ENCODE measurements at regions not wholly inside any gene's neighbourhood (a gene's known extent, or its start where the extent isn't known, plus 50 kb on each side); places are given as distances from the start of the nearest gene placed in this dataset.

DNA sequence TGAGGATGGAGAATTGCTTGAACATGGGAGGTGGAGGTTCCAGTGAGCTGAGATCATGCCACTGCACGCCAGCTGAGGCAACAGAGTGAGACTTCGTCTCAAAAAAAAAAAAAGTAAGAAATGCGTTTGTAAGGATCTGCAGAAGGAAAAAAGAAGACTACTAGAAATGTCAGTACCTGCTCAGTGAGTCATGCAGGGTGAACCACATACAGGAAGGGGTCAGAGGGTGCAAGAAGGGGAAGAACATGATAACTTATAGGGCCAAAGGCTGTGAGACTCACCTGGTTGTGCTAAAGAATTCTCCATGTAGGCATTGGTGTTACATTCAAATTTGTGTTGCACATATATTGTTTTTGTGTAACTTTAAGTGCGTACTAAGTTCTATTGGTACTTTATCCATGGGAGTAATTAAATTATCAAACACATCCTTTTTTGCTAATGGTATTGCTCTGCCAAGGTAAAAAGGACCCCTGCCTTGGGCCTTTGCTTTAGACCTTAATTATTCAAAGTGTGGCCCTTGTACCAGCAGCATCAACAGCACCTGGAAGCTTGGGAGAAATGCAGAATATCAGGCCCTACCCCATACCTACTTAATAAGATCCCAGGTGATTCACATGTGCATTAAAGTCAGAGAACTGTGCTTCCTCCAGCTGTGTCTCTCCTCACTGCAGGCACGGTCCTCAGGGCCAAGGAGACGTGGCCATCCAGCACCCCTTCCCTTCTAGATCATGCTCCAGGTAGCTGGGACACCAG, 96.4 kb upstream of the PPP2R5A start:
- Histone ChIP-seq H3K4me3 (ENCODE audit: low read length in 3 of 3) (no peak overlapping the region), H3K9me3 (ENCODE audit: control insufficient read depth in 3 of 3, low read length in 3 of 3) (no peaks in the 10 kb centered on the region), H3K27me3 (ENCODE audit: control insufficient read depth in 3 of 3, insufficient read depth in 3 of 3, low read length in 3 of 3) (no peaks in the 10 kb centered on the region), H3K4me1 (ENCODE audit: control insufficient read depth in 3 of 3, insufficient read depth in 3 of 3, low read length in 3 of 3) (peaks cover 10 to 18% (median 17%) of the 10 kb centered on the region in 3 donors), H3K9ac (ENCODE audit: low read depth in 1 of 3, low read length in 3 of 3) (no peak overlapping the region), H3K36me3 (ENCODE audit: control insufficient read depth in 3 of 3, insufficient read depth in 3 of 3, low read length in 3 of 3) (no peaks in the 10 kb centered on the region), H3K27ac (ENCODE audit: low read depth, low read length) (no peak overlapping the region)

DNA sequence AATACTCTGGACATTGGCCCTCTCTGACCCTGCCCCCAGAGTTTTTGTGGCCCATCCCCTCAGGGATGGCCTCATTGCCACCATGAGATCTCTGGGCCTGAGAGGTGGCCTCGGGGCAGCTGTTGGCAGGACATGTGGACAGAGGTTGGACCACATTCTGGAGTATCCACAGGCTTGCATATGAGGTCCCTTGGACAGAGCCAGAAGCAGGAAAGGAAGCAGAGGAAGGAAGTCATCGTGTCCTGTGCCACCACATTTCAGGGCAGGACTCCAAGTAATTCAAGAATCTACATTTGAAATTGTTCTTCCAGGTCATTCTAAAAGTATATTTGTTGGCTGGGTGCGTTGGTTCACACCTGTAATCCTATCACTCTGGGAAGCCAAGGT, 95.9 kb upstream of the PPP2R5A start:
- Histone ChIP-seq H3K36me3 (ENCODE audit: control insufficient read depth in 3 of 3, insufficient read depth in 3 of 3, low read length in 3 of 3) (no peaks in the 10 kb centered on the region), H3K4me1 (ENCODE audit: control insufficient read depth in 3 of 3, insufficient read depth in 3 of 3, low read length in 3 of 3) (peaks cover 10 to 18% (median 17%) of the 10 kb centered on the region in 3 donors), H3K27ac (ENCODE audit: low read depth, low read length) (no peak overlapping the region), H3K9me3 (ENCODE audit: control insufficient read depth in 3 of 3, low read length in 3 of 3) (no peaks in the 10 kb centered on the region), H3K9ac (ENCODE audit: low read depth in 1 of 3, low read length in 3 of 3) (no peak overlapping the region), H3K4me3 (ENCODE audit: low read length in 3 of 3) (no peak overlapping the region), H3K27me3 (ENCODE audit: control insufficient read depth in 3 of 3, insufficient read depth in 3 of 3, low read length in 3 of 3) (no peaks in the 10 kb centered on the region)

DNA sequence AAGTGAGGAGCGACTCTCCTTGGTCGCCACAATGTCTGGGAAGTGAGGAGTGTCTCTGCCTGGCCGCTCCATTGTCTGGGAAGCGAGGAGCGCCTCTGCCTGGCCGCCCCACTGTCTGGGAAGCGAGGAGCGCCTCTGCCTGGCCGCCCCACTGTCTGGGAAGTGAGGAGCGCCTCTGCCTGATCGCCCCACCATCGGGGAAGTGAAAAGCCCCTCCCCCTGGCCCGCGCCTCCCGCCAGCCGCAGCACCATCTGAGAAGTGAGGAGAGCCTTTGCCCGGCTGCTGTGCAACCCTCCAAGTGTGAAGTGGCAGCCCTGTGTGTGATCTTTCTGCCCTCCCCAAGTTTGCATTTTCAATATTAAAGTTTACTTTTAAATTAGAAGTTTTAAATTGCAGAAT, 95.0 kb upstream of the PPP2R5A start:
- Histone ChIP-seq H3K36me3 (ENCODE audit: control insufficient read depth in 3 of 3, insufficient read depth in 3 of 3, low read length in 3 of 3) (no peaks in the 10 kb centered on the region), H3K4me1 (ENCODE audit: control insufficient read depth in 3 of 3, insufficient read depth in 3 of 3, low read length in 3 of 3) (peaks cover 10 to 18% (median 17%) of the 10 kb centered on the region in 3 donors), H3K27me3 (ENCODE audit: control insufficient read depth in 3 of 3, insufficient read depth in 3 of 3, low read length in 3 of 3) (no peaks in the 10 kb centered on the region), H3K4me3 (ENCODE audit: low read length in 3 of 3) (no peak overlapping the region), H3K27ac (ENCODE audit: low read depth, low read length) (no peak overlapping the region), H3K9me3 (ENCODE audit: control insufficient read depth in 3 of 3, low read length in 3 of 3) (no peaks in the 10 kb centered on the region), H3K9ac (ENCODE audit: low read depth in 1 of 3, low read length in 3 of 3) (no peak overlapping the region)

DNA sequence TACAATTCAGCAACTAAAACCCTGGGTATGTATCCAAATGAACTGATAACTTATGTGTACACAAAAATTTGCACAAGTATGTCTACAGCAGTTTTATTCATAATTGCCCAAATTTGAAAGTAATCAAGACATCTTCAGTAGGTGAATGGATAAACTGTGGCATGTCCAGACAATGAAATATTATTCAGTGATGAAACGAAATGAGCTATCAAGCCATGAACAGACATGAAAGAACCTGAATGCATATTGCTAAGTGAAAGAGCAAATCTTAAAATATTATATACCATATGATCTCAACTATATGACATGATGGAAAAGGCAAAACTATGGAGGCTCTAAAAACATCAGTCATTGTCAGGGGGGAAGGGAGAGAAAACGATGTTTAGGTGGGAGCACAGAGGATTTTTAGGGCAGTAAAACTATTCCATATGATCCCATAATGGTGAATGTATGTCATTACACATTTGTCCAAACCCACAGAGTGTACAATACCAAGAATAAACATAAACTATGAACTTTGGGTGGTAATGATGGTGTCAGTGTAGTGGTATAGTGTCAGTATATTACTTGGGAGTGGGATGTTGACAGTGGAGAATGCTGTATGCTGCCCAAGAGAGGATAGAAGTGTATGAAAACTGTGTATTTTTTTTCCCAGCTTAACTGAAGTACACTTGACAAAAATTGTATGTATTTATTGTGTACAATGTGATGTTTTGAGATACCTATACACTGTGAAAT, 92.8 kb upstream of the PPP2R5A start:
- H3K9me3 ChIP-seq (ENCODE audit: control insufficient read depth in 3 of 3, low read length in 3 of 3) = no peaks in the 10 kb centered on the region
- no peak overlapping the region for H3K9ac ChIP-seq (ENCODE audit: low read depth in 1 of 3, low read length in 3 of 3)
- no peaks in the 10 kb centered on the region for H3K36me3 ChIP-seq (ENCODE audit: control insufficient read depth in 3 of 3, insufficient read depth in 3 of 3, low read length in 3 of 3)
- H3K4me3 ChIP-seq (ENCODE audit: low read length in 3 of 3) = no peak overlapping the region
- H3K27ac ChIP-seq (ENCODE audit: low read depth, low read length) = no peak overlapping the region
- no peaks in the 10 kb centered on the region for H3K27me3 ChIP-seq (ENCODE audit: control insufficient read depth in 3 of 3, insufficient read depth in 3 of 3, low read length in 3 of 3)
- peaks cover 10 to 18% (median 17%) of the 10 kb centered on the region in 3 donors for H3K4me1 ChIP-seq (ENCODE audit: control insufficient read depth in 3 of 3, insufficient read depth in 3 of 3, low read length in 3 of 3)

DNA sequence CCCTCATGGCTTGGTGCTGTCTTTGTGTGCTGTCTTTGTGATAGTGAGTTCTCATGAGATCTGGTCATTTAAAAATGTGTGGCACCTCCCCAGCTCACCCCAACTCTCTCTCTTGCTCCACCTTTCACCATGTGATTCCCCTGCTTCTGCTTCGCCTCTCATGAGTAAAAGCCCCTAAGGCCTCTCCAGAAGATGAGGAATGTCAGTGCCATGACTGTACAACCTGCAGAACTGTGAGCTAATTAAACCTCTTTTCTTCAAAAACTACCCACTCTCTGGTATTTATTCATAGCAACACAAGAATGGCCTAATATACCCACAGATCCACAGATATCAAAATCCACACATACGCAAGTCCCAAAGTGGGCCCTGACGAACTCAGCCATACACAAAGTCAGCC, 88.9 kb upstream of the PPP2R5A start:
- Histone ChIP-seq H3K9ac (ENCODE audit: low read depth in 1 of 3, low read length in 3 of 3) (no peak overlapping the region), H3K4me1 (ENCODE audit: control insufficient read depth in 3 of 3, insufficient read depth in 3 of 3, low read length in 3 of 3) (no peaks in the 10 kb centered on the region), H3K4me3 (ENCODE audit: low read length in 3 of 3) (no peak overlapping the region), H3K9me3 (ENCODE audit: control insufficient read depth in 3 of 3, low read length in 3 of 3) (no peaks in the 10 kb centered on the region), H3K27me3 (ENCODE audit: control insufficient read depth in 3 of 3, insufficient read depth in 3 of 3, low read length in 3 of 3) (no peaks in the 10 kb centered on the region), H3K27ac (ENCODE audit: low read depth, low read length) (no peak overlapping the region), H3K36me3 (ENCODE audit: control insufficient read depth in 3 of 3, insufficient read depth in 3 of 3, low read length in 3 of 3) (no peaks in the 10 kb centered on the region)

DNA sequence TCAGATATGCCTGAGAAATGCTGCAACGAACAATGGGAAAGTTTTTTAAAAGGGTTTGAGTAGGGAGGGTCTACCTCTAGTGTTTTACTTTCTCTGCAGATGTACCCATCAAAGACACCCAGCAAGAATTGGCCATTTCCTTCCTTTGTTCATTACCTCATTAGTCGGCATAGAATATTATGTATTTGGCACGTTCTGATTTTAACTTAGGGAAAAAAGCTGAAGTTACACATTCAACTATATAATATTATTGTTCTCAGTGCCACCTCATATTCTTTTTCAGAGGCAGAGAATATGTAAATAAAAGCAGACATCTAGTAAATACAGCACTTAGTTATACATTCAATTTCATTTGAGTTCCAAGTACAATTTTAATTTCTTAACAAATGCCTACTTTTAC, 83.7 kb upstream of the PPP2R5A start:
- no peaks in the 10 kb centered on the region for H3K27me3 ChIP-seq (ENCODE audit: control insufficient read depth in 3 of 3, insufficient read depth in 3 of 3, low read length in 3 of 3)
- H3K9ac ChIP-seq (ENCODE audit: low read depth in 1 of 3, low read length in 3 of 3) = no peak overlapping the region
- H3K27ac ChIP-seq (ENCODE audit: low read depth, low read length) = no peak overlapping the region
- H3K4me1 ChIP-seq (ENCODE audit: control insufficient read depth in 3 of 3, insufficient read depth in 3 of 3, low read length in 3 of 3) = peaks cover 0 to 2% (median 2%) of the 10 kb centered on the region in 3 donors
- no peak overlapping the region for H3K4me3 ChIP-seq (ENCODE audit: low read length in 3 of 3)
- no peaks in the 10 kb centered on the region for H3K36me3 ChIP-seq (ENCODE audit: control insufficient read depth in 3 of 3, insufficient read depth in 3 of 3, low read length in 3 of 3)
- no peaks in the 10 kb centered on the region for H3K9me3 ChIP-seq (ENCODE audit: control insufficient read depth in 3 of 3, low read length in 3 of 3)

DNA sequence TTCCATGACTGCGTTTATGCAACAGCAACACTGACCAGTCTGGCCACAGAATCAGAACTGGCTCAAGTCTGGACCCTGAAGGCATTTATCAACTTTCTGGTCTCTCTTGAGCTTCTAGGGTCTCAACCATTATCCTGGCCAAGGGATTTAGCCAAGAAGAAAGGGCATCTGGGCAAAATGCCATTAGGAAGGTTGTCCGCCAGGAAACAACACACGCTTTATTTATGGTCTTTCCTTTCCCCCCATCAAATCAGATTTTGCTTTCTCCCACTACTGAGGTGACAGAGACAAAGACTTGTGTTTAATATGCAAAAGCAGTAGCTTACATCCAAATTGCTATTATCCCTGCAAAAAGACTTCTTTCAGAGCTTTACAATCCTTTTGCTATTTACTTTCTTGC, 81.6 kb upstream of the PPP2R5A start:
- Histone ChIP-seq H3K9me3 (ENCODE audit: control insufficient read depth in 3 of 3, low read length in 3 of 3) (no peaks in the 10 kb centered on the region), H3K4me3 (ENCODE audit: low read length in 3 of 3) (no peak overlapping the region), H3K27me3 (ENCODE audit: control insufficient read depth in 3 of 3, insufficient read depth in 3 of 3, low read length in 3 of 3) (no peaks in the 10 kb centered on the region), H3K9ac (ENCODE audit: low read depth in 1 of 3, low read length in 3 of 3) (no peak overlapping the region), H3K27ac (ENCODE audit: low read depth, low read length) (no peak overlapping the region), H3K36me3 (ENCODE audit: control insufficient read depth in 3 of 3, insufficient read depth in 3 of 3, low read length in 3 of 3) (no peaks in the 10 kb centered on the region), H3K4me1 (ENCODE audit: control insufficient read depth in 3 of 3, insufficient read depth in 3 of 3, low read length in 3 of 3) (peaks cover 0 to 12% (median 10%) of the 10 kb centered on the region in 3 donors)

DNA sequence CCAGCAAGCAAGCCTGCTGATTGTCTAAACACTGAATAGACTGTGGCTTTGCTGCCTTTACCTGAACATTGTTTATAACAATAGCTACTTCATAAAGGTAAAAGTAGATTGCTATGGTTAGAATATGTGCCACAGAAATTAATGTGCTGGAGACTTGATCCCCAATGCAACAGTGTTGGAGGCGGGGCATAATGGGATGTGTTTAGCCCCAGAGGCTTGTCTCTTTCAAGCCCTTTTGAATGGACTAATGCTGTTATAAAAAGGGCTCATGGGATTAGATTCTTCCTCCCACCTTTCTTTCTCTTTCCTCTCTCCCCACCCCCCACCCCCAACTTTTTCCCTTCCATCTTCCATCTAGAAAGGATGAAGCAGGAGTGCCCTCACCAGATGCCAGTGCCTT, 80.2 kb upstream of the PPP2R5A start:
- H3K27ac ChIP-seq (ENCODE audit: low read depth, low read length) = no peak overlapping the region
- no peaks in the 10 kb centered on the region for H3K27me3 ChIP-seq (ENCODE audit: control insufficient read depth in 3 of 3, insufficient read depth in 3 of 3, low read length in 3 of 3)
- no peaks in the 10 kb centered on the region for H3K36me3 ChIP-seq (ENCODE audit: control insufficient read depth in 3 of 3, insufficient read depth in 3 of 3, low read length in 3 of 3)
- H3K9ac ChIP-seq (ENCODE audit: low read depth in 1 of 3, low read length in 3 of 3) = no peak overlapping the region
- peaks cover 0 to 12% (median 10%) of the 10 kb centered on the region in 3 donors for H3K4me1 ChIP-seq (ENCODE audit: control insufficient read depth in 3 of 3, insufficient read depth in 3 of 3, low read length in 3 of 3)
- no peaks in the 10 kb centered on the region for H3K9me3 ChIP-seq (ENCODE audit: control insufficient read depth in 3 of 3, low read length in 3 of 3)
- no peak overlapping the region for H3K4me3 ChIP-seq (ENCODE audit: low read length in 3 of 3)

DNA sequence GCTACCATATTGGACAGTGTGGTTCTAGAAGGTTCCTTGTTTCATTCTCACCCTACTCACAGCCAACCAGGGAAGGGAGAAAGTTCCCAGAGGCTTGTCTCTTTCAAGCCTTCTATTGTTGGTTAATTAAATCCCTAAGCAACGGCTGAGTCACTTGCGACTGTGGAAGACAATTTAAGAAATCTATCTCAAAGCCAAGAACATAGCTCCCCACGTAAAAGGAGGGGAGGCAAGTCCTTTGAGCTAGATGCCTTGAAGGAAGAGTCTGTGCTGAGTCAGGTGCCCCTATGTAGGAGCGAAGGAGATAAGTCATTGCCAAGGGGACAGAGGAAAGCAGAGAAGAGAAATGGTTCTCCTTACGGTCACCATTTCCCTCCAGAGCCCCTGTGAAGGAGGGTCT, 79.4 kb upstream of the PPP2R5A start:
- Histone ChIP-seq H3K9ac (ENCODE audit: low read depth in 1 of 3, low read length in 3 of 3) (no peak overlapping the region), H3K36me3 (ENCODE audit: control insufficient read depth in 3 of 3, insufficient read depth in 3 of 3, low read length in 3 of 3) (no peaks in the 10 kb centered on the region), H3K27me3 (ENCODE audit: control insufficient read depth in 3 of 3, insufficient read depth in 3 of 3, low read length in 3 of 3) (no peaks in the 10 kb centered on the region), H3K27ac (ENCODE audit: low read depth, low read length) (no peak overlapping the region), H3K4me1 (ENCODE audit: control insufficient read depth in 3 of 3, insufficient read depth in 3 of 3, low read length in 3 of 3) (peaks cover 0 to 12% (median 10%) of the 10 kb centered on the region in 3 donors), H3K9me3 (ENCODE audit: control insufficient read depth in 3 of 3, low read length in 3 of 3) (no peaks in the 10 kb centered on the region), H3K4me3 (ENCODE audit: low read length in 3 of 3) (no peak overlapping the region)

DNA sequence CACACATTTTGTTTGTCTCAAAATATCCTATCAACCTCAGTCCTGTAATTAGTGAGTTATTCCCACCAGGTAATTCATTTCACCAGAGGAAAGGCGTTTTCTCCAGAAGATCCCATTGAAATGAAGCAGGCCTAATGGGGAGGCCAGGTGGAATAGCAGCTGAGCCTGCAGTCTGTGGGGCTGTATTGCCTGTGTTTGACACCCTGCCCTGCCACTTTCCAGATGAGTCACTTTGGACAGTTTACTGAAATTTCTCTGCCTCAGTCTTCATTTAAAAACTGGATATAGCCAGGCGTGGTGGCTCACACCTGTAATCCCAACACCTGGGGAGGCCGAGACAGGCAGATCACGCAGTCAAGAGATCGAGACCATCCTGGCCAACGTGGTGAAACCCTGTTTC, 78.1 kb upstream of the PPP2R5A start:
- no peaks in the 10 kb centered on the region for H3K9me3 ChIP-seq (ENCODE audit: control insufficient read depth in 3 of 3, low read length in 3 of 3)
- H3K27ac ChIP-seq (ENCODE audit: low read depth, low read length) = no peak overlapping the region
- H3K36me3 ChIP-seq (ENCODE audit: control insufficient read depth in 3 of 3, insufficient read depth in 3 of 3, low read length in 3 of 3) = no peaks in the 10 kb centered on the region
- no peaks in the 10 kb centered on the region for H3K27me3 ChIP-seq (ENCODE audit: control insufficient read depth in 3 of 3, insufficient read depth in 3 of 3, low read length in 3 of 3)
- H3K4me3 ChIP-seq (ENCODE audit: low read length in 3 of 3) = no peak overlapping the region
- no peak overlapping the region for H3K9ac ChIP-seq (ENCODE audit: low read depth in 1 of 3, low read length in 3 of 3)
- H3K4me1 ChIP-seq (ENCODE audit: control insufficient read depth in 3 of 3, insufficient read depth in 3 of 3, low read length in 3 of 3) = peaks cover 0 to 12% (median 10%) of the 10 kb centered on the region in 3 donors

Data from skeletal muscle tissue (tissue), 3 donors.